Right renal pelvis (tissue), 4 donors: ENCODE measurements at regions not wholly inside any gene's neighbourhood (a gene's known extent, or its start where the extent isn't known, plus 50 kb on each side); places are given as distances from the start of the nearest gene placed in this dataset.

Experiments
- DNase-seq, 4 donors: peaks; one replicate each; pipeline ENCODE4 v3.0.0-alpha.2; 2013; ENCODE audit warnings: low read depth in 4 of 4, low spot score in 3 of 4, missing footprints in 1 of 4

- DNase-seq: no peak
These were observed 316.0 kb upstream of the NPVF start for GRCh38 chr7:25544254-25544653.

DNA sequence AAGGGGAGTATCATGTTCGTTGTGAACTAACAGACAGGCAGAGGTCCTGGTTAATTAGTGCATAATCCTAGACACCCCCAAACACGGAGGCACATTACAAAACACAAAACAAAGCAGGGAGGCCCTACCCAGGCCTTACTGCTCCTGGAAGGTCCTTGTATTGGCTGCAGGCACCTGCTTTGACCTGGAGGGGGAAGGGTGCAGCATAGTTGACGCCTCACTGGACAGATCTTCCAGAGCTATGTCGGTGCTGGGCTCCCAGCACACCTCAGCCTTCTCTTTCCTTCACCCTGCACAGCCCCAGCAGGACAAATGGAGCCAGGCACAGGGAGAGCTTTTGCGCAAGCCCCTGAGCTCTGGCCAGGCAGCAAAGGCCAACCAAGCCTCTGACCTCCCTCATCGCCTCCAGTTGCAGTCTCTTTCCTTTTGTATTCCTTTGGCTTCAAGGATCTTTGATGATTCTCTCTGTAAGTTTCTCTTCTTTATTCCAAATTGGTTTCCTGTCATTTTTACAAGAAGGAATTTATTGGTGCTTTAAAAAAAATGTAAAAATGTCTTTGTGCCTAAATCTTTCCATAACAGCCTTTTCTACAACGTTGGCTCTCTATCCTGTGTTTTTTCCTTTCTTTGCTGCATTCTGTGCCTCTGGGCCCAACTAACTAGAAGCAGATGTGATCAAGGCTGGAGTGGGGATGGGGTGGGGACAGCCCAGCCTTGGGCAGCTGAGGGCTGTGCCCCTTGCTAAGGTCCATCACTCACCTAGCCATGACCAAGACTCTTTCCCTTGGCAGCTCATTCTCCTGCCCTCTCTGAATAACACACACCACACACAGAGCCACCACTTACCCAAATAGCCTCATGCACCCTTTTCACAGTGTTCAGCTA, 317.1 kb upstream of the NPVF start:
- no peak for DNase-seq

GRCh38 chr7:25546306-25546705, 318.0 kb upstream of the NPVF start:
- no peak for DNase-seq

DNA sequence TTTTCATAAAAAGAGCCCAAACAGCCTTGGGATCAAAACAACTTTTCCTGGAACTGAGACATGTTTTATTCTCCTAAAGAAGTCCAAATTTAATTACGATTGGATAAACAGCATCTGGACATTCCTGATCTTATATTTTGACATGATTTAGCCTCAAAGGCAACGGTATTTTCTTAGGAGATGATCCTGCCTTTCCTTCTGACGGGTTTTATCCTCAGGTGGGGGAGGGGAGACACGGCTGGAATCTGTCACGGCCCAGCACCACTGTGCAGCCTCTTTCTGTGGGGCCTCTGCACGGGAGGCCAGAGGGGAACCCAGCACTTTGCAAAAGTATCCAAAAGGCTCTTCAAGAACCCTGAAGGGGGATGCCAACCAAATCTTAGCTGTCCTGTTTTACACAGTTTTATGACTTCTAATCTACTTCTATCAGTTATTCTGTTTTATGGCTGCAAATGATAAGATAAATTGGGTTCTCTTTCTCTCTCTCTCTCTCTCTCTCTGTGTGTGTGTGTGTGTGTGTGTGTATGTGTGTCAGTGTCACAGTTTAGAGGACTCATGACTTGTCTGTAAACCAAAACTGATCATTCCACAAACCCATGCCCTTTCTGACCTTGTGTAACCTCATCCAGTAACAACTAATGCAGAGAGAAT, 321.1 kb upstream of the NPVF start:
- peak in 2 of 4 donors; percentile 35 to 41 for DNase-seq

- no peak for DNase-seq
These were observed 321.9 kb upstream of the NPVF start for GRCh38 chr7:25550149-25550548.

DNA sequence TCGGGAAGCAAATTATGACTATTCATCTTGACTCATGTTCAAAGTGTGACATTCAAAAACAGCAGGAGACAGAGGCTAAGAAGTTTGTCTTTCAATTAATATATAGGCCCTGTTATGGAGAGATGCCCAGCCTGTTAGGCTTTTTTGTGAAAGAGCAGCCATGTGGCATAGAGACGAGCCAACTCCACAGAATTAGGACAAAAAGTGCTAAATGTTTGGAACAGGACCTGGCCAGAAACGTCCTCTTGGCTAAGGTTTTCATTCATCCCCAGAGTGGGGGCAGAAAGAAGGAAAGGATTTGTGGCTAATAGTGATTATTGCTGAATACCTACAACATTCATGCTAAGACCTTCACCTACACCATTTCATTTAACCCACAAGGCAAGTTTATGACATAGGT, 324.7 kb upstream of the NPVF start:
- DNase-seq: no peak

- DNase-seq: no peak
These were observed 325.4 kb upstream of the NPVF start for GRCh38 chr7:25553580-25554291.

DNA sequence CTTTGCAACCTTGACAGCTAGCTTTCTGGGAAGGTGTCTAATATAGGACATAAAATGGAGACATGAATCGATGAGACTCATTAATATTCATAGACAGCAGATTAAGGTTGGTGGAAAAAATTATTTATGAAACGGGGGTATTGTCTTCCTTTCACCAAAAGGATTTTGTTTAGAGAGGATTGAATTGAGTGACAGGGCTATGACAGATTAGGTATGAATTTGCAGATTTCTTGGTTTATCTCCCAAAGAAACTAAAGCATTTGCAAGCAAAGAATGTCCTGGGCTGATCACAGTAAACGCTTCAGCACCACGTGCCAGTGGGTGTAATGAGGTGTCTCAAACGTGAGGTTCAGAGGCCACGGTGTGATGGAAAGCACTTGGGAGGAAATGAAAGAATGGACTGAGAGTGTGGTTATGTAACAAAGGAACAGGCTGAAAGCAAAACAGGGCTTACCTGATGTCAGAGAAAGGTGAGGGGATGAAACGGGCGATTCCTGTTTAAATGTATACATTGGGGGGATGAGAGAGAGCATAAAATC, 329.2 kb upstream of the NPVF start:
- DNase-seq: peak in 1 of 4 donors; percentile 28

DNA sequence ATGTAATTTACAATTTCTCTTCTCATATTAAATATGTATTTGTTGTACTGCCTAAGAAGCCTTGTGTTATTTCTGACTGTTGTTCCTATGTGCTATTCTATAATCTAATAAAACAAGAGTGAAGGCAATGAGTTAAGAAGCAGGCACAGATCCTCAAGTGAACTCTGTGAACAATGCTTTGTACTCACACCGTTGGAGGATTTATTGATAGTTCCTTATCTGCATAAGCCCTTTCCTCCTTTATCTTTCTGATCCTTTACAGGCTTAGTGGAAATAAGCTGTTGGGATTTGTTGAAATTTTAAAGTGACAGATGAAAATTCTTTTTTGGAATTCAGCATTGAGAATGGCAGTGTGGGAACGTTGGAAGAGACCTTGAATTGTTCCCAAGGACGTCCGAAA, 329.6 kb upstream of the NPVF start:
- no peak for DNase-seq

- DNase-seq: no peak
These were observed 330.3 kb upstream of the NPVF start for GRCh38 chr7:25558605-25559004.

- DNase-seq: no peak
These were observed 331.5 kb upstream of the NPVF start for GRCh38 chr7:25559581-25560367.

GRCh38 chr7:25562673-25563182, 334.4 kb upstream of the NPVF start:
- no peak for DNase-seq

- DNase-seq: no peak
These were observed 336.7 kb upstream of the NPVF start for GRCh38 chr7:25565002-25565401.

DNA sequence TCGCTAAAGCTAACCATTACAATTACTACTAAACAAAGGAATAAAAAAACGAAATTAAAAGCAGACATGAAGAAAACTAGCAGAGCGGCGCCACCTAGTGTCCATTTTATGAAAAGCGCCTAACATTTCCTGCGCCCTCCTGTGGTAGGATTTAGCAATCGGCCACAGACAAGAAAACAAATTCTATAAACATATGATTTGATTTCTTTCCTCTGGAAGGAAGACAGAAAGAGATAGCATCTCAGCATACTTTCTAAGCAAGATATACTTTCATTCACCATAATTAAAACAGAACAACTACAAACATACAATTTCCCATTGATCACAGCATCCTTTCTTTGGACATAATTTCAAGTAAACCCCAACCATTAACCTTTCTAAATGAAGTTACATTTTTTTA, 337.7 kb upstream of the NPVF start:
- DNase-seq: peak; percentile 70 to 78 (median 75)

- DNase-seq: no peak
These were observed 339.1 kb upstream of the NPVF start for GRCh38 chr7:25567430-25567829.

GRCh38 chr7:25569765-25570164, 341.5 kb upstream of the NPVF start:
- no peak for DNase-seq

DNA sequence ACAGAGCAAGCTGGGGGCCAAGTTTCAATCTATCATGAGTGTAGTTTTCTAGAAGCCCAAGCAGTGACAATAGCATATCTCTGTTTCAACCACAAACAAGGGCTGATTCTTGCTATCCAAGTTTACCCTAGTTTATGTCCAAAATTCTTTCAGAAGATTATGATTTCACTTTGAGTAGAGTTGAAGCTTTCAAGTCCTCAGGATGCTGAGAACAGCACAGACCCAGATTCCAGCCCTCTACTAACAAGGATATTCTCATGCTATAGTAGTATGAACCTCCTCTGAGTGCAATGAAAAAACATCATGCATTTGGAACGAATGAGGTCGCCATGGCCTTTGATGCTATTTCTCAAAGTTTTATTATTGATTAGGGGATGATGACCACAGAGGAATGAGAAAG, 344.1 kb upstream of the NPVF start:
- DNase-seq: no peak

DNA sequence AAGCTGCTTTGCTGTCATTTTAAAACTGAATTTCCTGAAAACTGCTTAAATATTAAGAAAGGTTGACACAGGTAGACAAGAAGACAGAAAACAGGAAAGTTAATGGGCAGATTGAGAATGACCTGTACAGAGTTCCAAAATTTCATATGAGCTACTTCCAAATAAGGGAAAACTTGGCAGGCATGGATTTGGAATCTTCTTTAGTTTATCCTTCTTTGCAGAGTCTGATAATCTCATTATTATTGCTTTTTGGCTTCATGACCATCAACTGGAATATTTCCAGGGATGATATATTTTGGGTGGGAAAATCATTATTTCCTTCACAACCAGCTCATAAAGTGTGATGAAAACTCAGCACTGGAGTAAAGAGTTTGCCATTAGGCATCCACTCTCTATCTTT, 346.5 kb upstream of the NPVF start:
- no peak for DNase-seq

DNA sequence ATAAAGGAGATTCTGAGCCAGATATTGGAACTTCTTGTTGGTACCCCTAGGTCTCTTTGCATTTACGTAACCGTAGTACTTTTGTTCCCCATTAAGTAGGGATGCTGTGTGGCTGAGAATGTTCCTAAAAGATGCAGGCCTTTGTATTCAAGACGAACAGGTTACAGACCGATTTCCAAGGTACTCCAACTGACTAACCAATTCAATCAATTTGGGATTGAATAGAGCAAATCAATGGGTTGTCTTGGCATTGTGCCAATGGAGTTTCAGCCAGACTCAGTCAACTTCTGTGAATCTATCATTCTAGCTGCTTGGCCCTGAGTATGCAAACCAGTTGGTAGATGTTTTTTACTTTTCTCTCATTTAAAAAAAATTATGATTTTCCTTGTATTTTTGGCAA, 347.3 kb upstream of the NPVF start:
- no peak for DNase-seq
